GM23338 (cell line): ENCODE measurements at regions not wholly inside any gene's neighbourhood (a gene's known extent, or its start where the extent isn't known, plus 50 kb on each side); places are given as distances from the start of the nearest gene placed in this dataset.

ENCODE experiments used
- ATAC-seq: fragments of 200-7000 bp; cut with Tn5 transposase; 3 replicates; pipeline ENCODE4 v1.9.1; 2020
- DNase-seq: peaks from one replicate; pipeline ENCODE4 v3.0.0-alpha.2; 2015; ENCODE audit warnings: low spot score
- H2AFZ ChIP-seq: fragments of 200-600 bp; sonication (generic); 2 replicates; pipeline ENCODE4 v1.8.0; 2016; ENCODE audit warnings: antibody characterized with exemption, mild to moderate bottlenecking, moderate library complexity
- H3F3A ChIP-seq: fragments of 200-600 bp; sonication (generic); replicated peaks from 2 replicates; pipeline ENCODE4 v1.8.0; 2017; ENCODE audit warnings: antibody characterized with exemption, mixed run types, low read depth
- H3K27ac ChIP-seq: fragments of 200-600 bp; sonication (generic); 2 replicates; pipeline ENCODE4 v1.6.1; 2016; ENCODE audit warnings: low read depth
- H3K27me3 ChIP-seq: fragments of 200-600 bp; sonication (generic); 2 replicates; pipeline ENCODE4 v1.8.0; 2016; ENCODE audit warnings: mild to moderate bottlenecking, mixed run types, moderate library complexity; ENCODE audit not compliant: insufficient read depth
- H3K36me3 ChIP-seq: fragments of 200-600 bp; sonication (generic); 2 replicates; pipeline ENCODE4 v1.8.0; 2016; ENCODE audit warnings: mild to moderate bottlenecking; ENCODE audit not compliant: insufficient read depth
- H3K4me1 ChIP-seq: fragments of 200-600 bp; sonication (generic); 2 replicates; pipeline ENCODE4 v1.8.0; 2016; ENCODE audit warnings: mild to moderate bottlenecking, moderate library complexity; ENCODE audit not compliant: insufficient read depth
- H3K4me2 ChIP-seq: fragments of 200-600 bp; sonication (generic); 2 replicates; pipeline ENCODE4 v1.7.1; 2017; ENCODE audit warnings: mixed run types
- H3K4me3 ChIP-seq: fragments of 200-600 bp; sonication (generic); 2 replicates; pipeline ENCODE4 v1.6.1; 2016; ENCODE audit warnings: mixed run types
- H3K79me2 ChIP-seq: fragments of 200-600 bp; sonication (generic); replicated peaks from 2 replicates; pipeline ENCODE4 v1.8.0; 2017; ENCODE audit warnings: mild to moderate bottlenecking; ENCODE audit not compliant: insufficient read depth
- H3K9me2 ChIP-seq: fragments of 200-600 bp; sonication (generic); 2 replicates; pipeline ENCODE4 v1.8.0; 2017; ENCODE audit not compliant: insufficient read depth
- H4K20me1 ChIP-seq: fragments of 200-600 bp; sonication (generic); replicated peaks from 2 replicates; pipeline ENCODE4 v1.8.0; 2017; ENCODE audit warnings: mild to moderate bottlenecking; ENCODE audit not compliant: insufficient read depth
- H3K27ac Mint-ChIP-seq: 2 replicates; pipeline ENCODE4 v1.8.0; 2020; ENCODE audit warnings: inconsistent platforms, mild to moderate bottlenecking, moderate library complexity, mixed read lengths
- H3K27me3 Mint-ChIP-seq: 3 replicates; pipeline ENCODE4 v1.8.0; 2022; ENCODE audit warnings: low read depth, mild to moderate bottlenecking, moderate library complexity, mixed read lengths, inconsistent platforms; ENCODE audit not compliant: insufficient read depth, poor library complexity
- H3K36me3 Mint-ChIP-seq: 3 replicates; pipeline ENCODE4 v1.8.0; 2021; ENCODE audit warnings: low read depth, mild to moderate bottlenecking, inconsistent platforms, moderate library complexity, mixed read lengths
- H3K4me1 Mint-ChIP-seq: 3 replicates; pipeline ENCODE4 v1.8.0; 2020; ENCODE audit warnings: mild to moderate bottlenecking, inconsistent platforms, mixed read lengths
- H3K4me3 Mint-ChIP-seq: 3 replicates; pipeline ENCODE4 v1.8.0; 2021; ENCODE audit warnings: moderate library complexity, mild to moderate bottlenecking, inconsistent platforms, mixed read lengths
- H3K9me3 Mint-ChIP-seq: 3 replicates; pipeline ENCODE4 v1.8.0; 2020; ENCODE audit warnings: moderate library complexity, mild to moderate bottlenecking, inconsistent platforms, mixed read lengths
- CREB1 ChIP-seq: fragments of 250-450 bp; sonication (Bioruptor Pico); IDR thresholded peaks from 2 replicates; pipeline ENCODE4 v1.5.0; 2020; ENCODE audit warnings: low read depth, mild to moderate bottlenecking, moderate library complexity
- CTCF ChIP-seq, 2 experiments: fragments of 200-600 bp in 1 of 2; sonication (generic) in 1 of 2; conservative IDR thresholded peaks; 2 replicates each; pipeline versions ENCODE4 v1.5.1 to v1.6.1; 2016 to 2017; ENCODE audit warnings: antibody characterized with exemption in 2 of 2, low read depth in 2 of 2, mild to moderate bottlenecking in 2 of 2, moderate library complexity in 1 of 2
- ETS1 ChIP-seq: IDR thresholded peaks from 2 replicates; pipeline ENCODE4 v1.6.1; 2016; ENCODE audit warnings: antibody characterized with exemption
- EZH2 ChIP-seq: fragments of 200-600 bp; sonication (generic); IDR thresholded peaks from one replicate; pipeline ENCODE4 v1.8.0; 2017; ENCODE audit warnings: antibody characterized with exemption, mild to moderate bottlenecking, low read depth; ENCODE audit not compliant: unreplicated experiment
- EZH2phosphoT487 ChIP-seq: fragments of 200-600 bp; sonication (generic); IDR thresholded peaks from one replicate; pipeline ENCODE4 v1.8.1; 2018; ENCODE audit warnings: antibody characterized with exemption; ENCODE audit not compliant: unreplicated experiment
- JUNB ChIP-seq: IDR thresholded peaks from one replicate; pipeline ENCODE4 v1.6.1; 2016; ENCODE audit warnings: antibody characterized with exemption; ENCODE audit not compliant: unreplicated experiment
- NANOG ChIP-seq: IDR thresholded peaks from 2 replicates; pipeline ENCODE4 v1.6.1; 2016; ENCODE audit warnings: antibody characterized with exemption, borderline replicate concordance
- POLR2AphosphoS5 ChIP-seq: IDR thresholded peaks from 2 replicates; pipeline ENCODE4 v1.6.1; 2016; ENCODE audit warnings: antibody characterized with exemption, low read depth
- REST ChIP-seq: IDR thresholded peaks from one replicate; pipeline ENCODE4 v1.6.1; 2018; ENCODE audit warnings: antibody characterized with exemption; ENCODE audit not compliant: unreplicated experiment
- STAT1 ChIP-seq: IDR thresholded peaks from one replicate; pipeline ENCODE4 v1.6.1; 2016; ENCODE audit warnings: antibody characterized with exemption; ENCODE audit not compliant: unreplicated experiment
- ZNF114 ChIP-seq: fragments of 250-450 bp; sonication (Bioruptor Pico); IDR thresholded peaks from 2 replicates; pipeline ENCODE4 v1.5.0; 2020; ENCODE audit warnings: mild to moderate bottlenecking, moderate library complexity
- ZNF331 ChIP-seq: fragments of 250-450 bp; sonication (Bioruptor Pico); IDR thresholded peaks from 2 replicates; pipeline ENCODE4 v1.5.0; 2020; ENCODE audit warnings: low read depth, mild to moderate bottlenecking, moderate library complexity
- ZNF462 ChIP-seq: fragments of 250-450 bp; sonication (Bioruptor Pico); IDR thresholded peaks from 2 replicates; pipeline ENCODE4 v1.5.0; 2020; ENCODE audit warnings: mild to moderate bottlenecking, moderate library complexity

GRCh38 chr19:46915386-46915785 lies 54.6 kb downstream of the ARHGAP35 start:
- TF ChIP-seq CTCF (conservative IDR thresholded peaks at IDR 0.05; ENCODE audit: low read depth in 2 of 2): no peak
- no peak for TF ChIP-seq ZNF462
- no peak for TF ChIP-seq ETS1
- TF ChIP-seq STAT1: no peak
- no peak for TF ChIP-seq EZH2phosphoT487
- no peak for TF ChIP-seq ZNF114 (CRISPR knock-in tag)
- TF ChIP-seq CREB1 (CRISPR knock-in tag): no peak
- no peak for TF ChIP-seq REST
- no peak for TF ChIP-seq POLR2AphosphoS5
- no peak for TF ChIP-seq EZH2
- TF ChIP-seq JUNB: no peak
- no peak for TF ChIP-seq NANOG
- TF ChIP-seq ZNF331: no peak
- Histone ChIP-seq H3K9me2 (no peaks in the 10 kb centered on the region), H4K20me1 (peaks cover 22% of the 10 kb centered on the region), H3K36me3 (peaks cover 8% of the 10 kb centered on the region; the same call in 1 of the 2 replicates), H3K4me2 (no peak overlapping the region), H3K27me3 (no peaks in the 10 kb centered on the region), H3F3A (0 out of 2 replicates have a peak, but pooled peaks cover 3% of the 10 kb centered on the region), H2AFZ (no peak overlapping the region), H3K27ac (peak overlapping the region; percentile 72; the same call in 1 of the 2 replicates), H3K4me3 (no peak overlapping the region), H3K4me1 (peaks cover 29% of the 10 kb centered on the region), H3K79me2 (peaks cover 80% of the 10 kb centered on the region)
- Mint-ChIP-seq H3K4me3 (no peak overlapping the region), H3K27ac (no peak overlapping the region), H3K36me3 (peaks cover 20% of the 10 kb centered on the region), H3K4me1 (peaks cover 22% of the 10 kb centered on the region), H3K27me3 (peaks cover 9% of the 10 kb centered on the region), H3K9me3 (no peaks in the 10 kb centered on the region)
- no peak for ATAC-seq
- no peak for DNase-seq
